ENCODE measurements at regions not wholly inside any gene's neighbourhood (a gene's known extent, or its start where the extent isn't known, plus 50 kb on each side); places are given as distances from the start of the nearest gene placed in this dataset.
"Not testable (repeated sequence)": the region's sequence is repeated elsewhere in the genome, so short reads cannot be mapped to it uniquely, and the experiment has no call there.

DNA sequence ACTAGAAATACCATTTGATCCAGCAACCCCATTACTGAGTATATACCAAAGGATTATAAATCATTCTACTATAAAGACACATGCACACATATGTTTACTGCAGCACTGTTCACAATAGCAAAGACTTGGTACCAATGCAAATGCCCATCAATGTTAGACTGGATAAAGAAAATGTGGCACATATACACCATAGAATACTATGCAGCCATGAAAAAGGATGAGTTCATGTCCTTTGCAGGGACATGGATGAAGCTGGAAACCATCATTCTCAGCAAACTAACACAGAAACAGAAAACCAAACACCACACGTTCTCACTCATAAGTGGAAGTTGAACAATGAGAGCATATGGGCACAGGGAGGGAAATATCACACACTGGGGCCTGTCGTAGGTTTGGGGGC, 106.0 kb downstream of the SPATA18 start:
- H3K4me1 ChIP-seq (ENCODE audit: control insufficient read depth, insufficient read depth, low read length); H3K4me3 Mint-ChIP-seq; DNase-seq; H3K9me3 ChIP-seq (ENCODE audit: control insufficient read depth, low read length); H3K36me3 ChIP-seq (ENCODE audit: control insufficient read depth, insufficient read depth, low read length); H3K27ac ChIP-seq (ENCODE audit: low read depth, low read length); H3K9me3 Mint-ChIP-seq; H3K27me3 ChIP-seq (ENCODE audit: control insufficient read depth, insufficient read depth, low read length, poor library complexity, severe bottlenecking); H3K36me3 Mint-ChIP-seq (ENCODE audit: low read depth); H3K27me3 Mint-ChIP-seq (ENCODE audit: insufficient read depth); H3K27ac Mint-ChIP-seq; H3K4me3 ChIP-seq (ENCODE audit: low read length); H3K4me1 Mint-ChIP-seq; H3K9ac ChIP-seq (ENCODE audit: extremely low read depth, low read length, poor library complexity, severe bottlenecking): not testable (repeated sequence)
- WGBS, 2 experiments (ENCODE audit: insufficient coverage in 1 of 2, insufficient read length in 1 of 2), result 74 to 92% methylated on average over 2 of the region's 2 CpGs

DNA sequence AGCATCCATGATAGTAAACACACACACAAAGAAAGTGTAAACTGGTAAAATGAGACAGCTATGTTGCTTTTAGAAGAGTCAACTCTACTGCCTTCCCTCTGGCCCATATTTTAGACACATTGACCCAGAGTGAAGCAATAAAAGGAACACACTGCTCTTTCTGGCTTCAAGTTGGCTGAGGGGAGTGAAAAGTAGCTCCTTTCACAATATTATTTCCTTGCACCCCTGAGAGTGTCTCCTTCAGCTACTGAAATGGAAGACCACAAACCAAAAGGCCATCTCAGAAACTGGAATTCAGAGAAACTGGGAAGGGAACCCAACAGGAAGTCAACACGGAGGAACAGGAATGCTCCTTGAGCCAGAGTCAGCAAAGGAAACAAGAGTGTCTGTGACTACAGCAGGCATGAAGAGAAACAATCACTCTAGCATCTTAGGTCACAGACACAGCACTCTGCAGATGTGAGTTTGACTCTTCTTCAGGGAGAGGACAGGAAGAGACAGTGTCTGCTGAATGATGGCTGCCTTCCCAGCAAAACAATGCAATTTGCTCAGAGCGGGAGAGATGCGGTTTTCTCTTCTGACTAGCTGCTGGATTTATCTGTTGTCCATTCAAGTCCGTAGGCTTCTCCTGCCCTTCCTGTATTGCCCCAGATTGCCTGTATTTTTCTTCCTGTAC, 106.7 kb downstream of the SPATA18 start:
- 80 to 84% methylated on average over 4 of the region's 4 CpGs for WGBS, 2 experiments (ENCODE audit: insufficient coverage in 1 of 2, insufficient read length in 1 of 2)
- H3K4me3 ChIP-seq (ENCODE audit: low read length), result no peak overlapping the region
- no peaks in the 10 kb centered on the region for H3K36me3 Mint-ChIP-seq (ENCODE audit: low read depth)
- peaks cover 7% of the 10 kb centered on the region for H3K4me1 Mint-ChIP-seq
- no peaks in the 10 kb centered on the region for H3K9me3 ChIP-seq (ENCODE audit: control insufficient read depth, low read length)
- no peak for DNase-seq
- H3K27me3 Mint-ChIP-seq (ENCODE audit: insufficient read depth), result no peaks in the 10 kb centered on the region
- no peaks in the 10 kb centered on the region for H3K4me1 ChIP-seq (ENCODE audit: control insufficient read depth, insufficient read depth, low read length)
- TF ChIP-seq, protein P1, sequence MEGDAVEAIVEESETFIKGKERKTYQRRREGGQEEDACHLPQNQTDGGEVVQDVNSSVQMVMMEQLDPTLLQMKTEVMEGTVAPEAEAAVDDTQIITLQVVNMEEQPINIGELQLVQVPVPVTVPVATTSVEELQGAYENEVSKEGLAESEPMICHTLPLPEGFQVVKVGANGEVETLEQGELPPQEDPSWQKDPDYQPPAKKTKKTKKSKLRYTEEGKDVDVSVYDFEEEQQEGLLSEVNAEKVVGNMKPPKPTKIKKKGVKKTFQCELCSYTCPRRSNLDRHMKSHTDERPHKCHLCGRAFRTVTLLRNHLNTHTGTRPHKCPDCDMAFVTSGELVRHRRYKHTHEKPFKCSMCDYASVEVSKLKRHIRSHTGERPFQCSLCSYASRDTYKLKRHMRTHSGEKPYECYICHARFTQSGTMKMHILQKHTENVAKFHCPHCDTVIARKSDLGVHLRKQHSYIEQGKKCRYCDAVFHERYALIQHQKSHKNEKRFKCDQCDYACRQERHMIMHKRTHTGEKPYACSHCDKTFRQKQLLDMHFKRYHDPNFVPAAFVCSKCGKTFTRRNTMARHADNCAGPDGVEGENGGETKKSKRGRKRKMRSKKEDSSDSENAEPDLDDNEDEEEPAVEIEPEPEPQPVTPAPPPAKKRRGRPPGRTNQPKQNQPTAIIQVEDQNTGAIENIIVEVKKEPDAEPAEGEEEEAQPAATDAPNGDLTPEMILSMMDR (conservative IDR thresholded peaks at IDR 0.05), result no peak
- H3K27ac Mint-ChIP-seq, result no peak overlapping the region
- H3K27me3 ChIP-seq (ENCODE audit: control insufficient read depth, insufficient read depth, low read length, poor library complexity, severe bottlenecking), result no peaks in the 10 kb centered on the region
- no peak overlapping the region for H3K9ac ChIP-seq (ENCODE audit: extremely low read depth, low read length, poor library complexity, severe bottlenecking)
- no peak overlapping the region for H3K4me3 Mint-ChIP-seq
- H3K27ac ChIP-seq (ENCODE audit: low read depth, low read length), result no peak overlapping the region
- H3K9me3 Mint-ChIP-seq, result no peaks in the 10 kb centered on the region
- H3K36me3 ChIP-seq (ENCODE audit: control insufficient read depth, insufficient read depth, low read length), result no peaks in the 10 kb centered on the region

DNA sequence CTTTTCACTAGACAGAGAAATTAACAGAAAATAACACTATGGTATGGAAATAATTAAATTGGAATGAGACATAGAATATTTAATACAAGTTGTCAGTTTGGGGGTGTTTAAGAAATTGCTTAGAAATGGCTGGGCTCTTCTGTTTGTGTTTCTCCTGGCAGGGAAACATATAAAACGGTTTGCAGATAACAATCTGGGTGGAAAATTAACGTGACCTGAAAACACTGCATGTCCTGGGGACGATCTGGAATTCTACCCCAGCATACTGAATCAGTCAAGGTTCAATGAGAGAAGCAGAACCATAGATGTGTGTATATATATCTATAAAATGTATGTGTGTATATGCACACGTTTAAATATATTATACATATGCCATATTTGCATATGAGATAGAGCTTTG, 109.8 kb downstream of the SPATA18 start:
- Histone ChIP-seq H3K36me3 (ENCODE audit: control insufficient read depth, insufficient read depth, low read length) (no peaks in the 10 kb centered on the region), H3K9ac (ENCODE audit: extremely low read depth, low read length, poor library complexity, severe bottlenecking) (no peak overlapping the region), H3K27ac (ENCODE audit: low read depth, low read length) (no peak overlapping the region), H3K27me3 (ENCODE audit: control insufficient read depth, insufficient read depth, low read length, poor library complexity, severe bottlenecking) (no peaks in the 10 kb centered on the region), H3K4me1 (ENCODE audit: control insufficient read depth, insufficient read depth, low read length) (no peaks in the 10 kb centered on the region), H3K9me3 (ENCODE audit: control insufficient read depth, low read length) (no peaks in the 10 kb centered on the region), H3K4me3 (ENCODE audit: low read length) (no peak overlapping the region)
- Mint-ChIP-seq H3K36me3 (ENCODE audit: low read depth) (no peaks in the 10 kb centered on the region), H3K27me3 (ENCODE audit: insufficient read depth) (no peaks in the 10 kb centered on the region), H3K9me3 (no peaks in the 10 kb centered on the region), H3K4me3 (no peak overlapping the region), H3K27ac (no peak overlapping the region), H3K4me1 (peaks cover 7% of the 10 kb centered on the region)
- no peak for DNase-seq
- TF ChIP-seq, protein P1 (conservative IDR thresholded peaks at IDR 0.05), result no peak
- WGBS, 2 experiments (ENCODE audit: insufficient coverage in 1 of 2, insufficient read length in 1 of 2), result 93% methylated on average over 3 of the region's 4 CpGs; no CpG with 5 or more reads in 1 of the 2 experiments

DNA sequence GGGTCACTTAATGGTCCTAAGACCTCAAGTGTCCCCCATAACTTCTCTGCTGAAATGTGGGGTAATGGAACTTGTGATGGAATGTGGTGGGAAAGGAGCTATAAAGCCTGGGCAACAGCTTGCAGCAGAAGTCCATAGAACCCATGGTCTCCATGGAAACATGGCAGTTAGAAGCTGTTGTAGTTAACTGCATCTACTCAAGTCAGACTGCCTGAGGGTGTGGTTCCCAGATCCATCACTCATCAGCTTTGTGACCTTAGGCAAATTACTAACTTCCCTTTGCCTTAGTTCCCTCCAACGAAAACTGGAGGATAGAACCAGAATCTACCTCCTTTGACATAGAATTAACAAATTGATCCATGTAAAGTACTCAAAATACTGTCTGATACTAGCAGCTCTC, 113.0 kb downstream of the SPATA18 start:
- Mint-ChIP-seq H3K4me1 (peaks cover 7% of the 10 kb centered on the region), H3K36me3 (ENCODE audit: low read depth) (no peaks in the 10 kb centered on the region), H3K9me3 (no peaks in the 10 kb centered on the region), H3K4me3 (no peak overlapping the region), H3K27me3 (ENCODE audit: insufficient read depth) (no peaks in the 10 kb centered on the region), H3K27ac (no peak overlapping the region)
- Histone ChIP-seq H3K9me3 (ENCODE audit: control insufficient read depth, low read length) (no peaks in the 10 kb centered on the region), H3K4me1 (ENCODE audit: control insufficient read depth, insufficient read depth, low read length) (no peaks in the 10 kb centered on the region), H3K27ac (ENCODE audit: low read depth, low read length) (no peak overlapping the region), H3K36me3 (ENCODE audit: control insufficient read depth, insufficient read depth, low read length) (no peaks in the 10 kb centered on the region), H3K9ac (ENCODE audit: extremely low read depth, low read length, poor library complexity, severe bottlenecking) (no peak overlapping the region), H3K4me3 (ENCODE audit: low read length) (no peak overlapping the region), H3K27me3 (ENCODE audit: control insufficient read depth, insufficient read depth, low read length, poor library complexity, severe bottlenecking) (no peaks in the 10 kb centered on the region)
- TF ChIP-seq, protein P1 (conservative IDR thresholded peaks at IDR 0.05), result no peak
- DNase-seq, result no peak
- WGBS, 2 experiments (ENCODE audit: insufficient coverage in 1 of 2, insufficient read length in 1 of 2), result 60 to 73% methylated on average over 1 of the region's 1 CpG
